Body of pancreas (tissue), 4 donors: ENCODE measurements at regions not wholly inside any gene's neighbourhood (a gene's known extent, or its start where the extent isn't known, plus 50 kb on each side); places are given as distances from the start of the nearest gene placed in this dataset.

Experiments used
- POLR2A ChIP-seq, 3 donors: fragments of 450-650 bp; IDR thresholded peaks; one replicate each; pipeline ENCODE4 v1.6.1; 2016; ENCODE audit warnings: antibody characterized with exemption in 3 of 3, mild to moderate bottlenecking in 2 of 3
- TF ChIP-seq, protein P1 (sequence below), 7 experiments: fragments of 450-650 bp in 4 of 7; fragments of 200-600 bp in 3 of 7; sonication (generic) in 3 of 7; IDR thresholded peaks; one replicate each; pipeline ENCODE4 v1.5.1; 2016 to 2019; ENCODE audit warnings: antibody characterized with exemption in 7 of 7

DNA sequence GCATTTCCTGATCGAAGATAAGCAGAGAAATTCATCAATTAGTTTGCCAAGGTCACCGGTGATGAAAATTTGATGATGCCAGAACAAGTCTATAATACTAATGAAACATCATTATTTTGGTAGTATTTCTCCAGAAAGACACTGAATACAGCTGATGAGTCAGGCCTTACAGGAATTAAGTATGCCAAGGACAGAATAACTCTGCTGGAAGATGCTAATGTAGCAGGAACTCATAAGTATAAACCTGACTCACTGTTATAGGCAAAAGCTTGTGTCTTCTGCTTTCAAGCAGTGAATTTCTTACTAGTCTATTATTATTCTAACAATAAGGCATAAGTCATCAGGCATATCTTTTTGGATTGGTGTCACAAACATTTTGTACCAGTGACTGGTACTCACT, 1825.1 kb upstream of the IGFBP7 start:
- no peak for TF ChIP-seq POLR2A (IDR thresholded peaks at IDR 0.05)
- TF ChIP-seq, protein P1, sequence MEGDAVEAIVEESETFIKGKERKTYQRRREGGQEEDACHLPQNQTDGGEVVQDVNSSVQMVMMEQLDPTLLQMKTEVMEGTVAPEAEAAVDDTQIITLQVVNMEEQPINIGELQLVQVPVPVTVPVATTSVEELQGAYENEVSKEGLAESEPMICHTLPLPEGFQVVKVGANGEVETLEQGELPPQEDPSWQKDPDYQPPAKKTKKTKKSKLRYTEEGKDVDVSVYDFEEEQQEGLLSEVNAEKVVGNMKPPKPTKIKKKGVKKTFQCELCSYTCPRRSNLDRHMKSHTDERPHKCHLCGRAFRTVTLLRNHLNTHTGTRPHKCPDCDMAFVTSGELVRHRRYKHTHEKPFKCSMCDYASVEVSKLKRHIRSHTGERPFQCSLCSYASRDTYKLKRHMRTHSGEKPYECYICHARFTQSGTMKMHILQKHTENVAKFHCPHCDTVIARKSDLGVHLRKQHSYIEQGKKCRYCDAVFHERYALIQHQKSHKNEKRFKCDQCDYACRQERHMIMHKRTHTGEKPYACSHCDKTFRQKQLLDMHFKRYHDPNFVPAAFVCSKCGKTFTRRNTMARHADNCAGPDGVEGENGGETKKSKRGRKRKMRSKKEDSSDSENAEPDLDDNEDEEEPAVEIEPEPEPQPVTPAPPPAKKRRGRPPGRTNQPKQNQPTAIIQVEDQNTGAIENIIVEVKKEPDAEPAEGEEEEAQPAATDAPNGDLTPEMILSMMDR (IDR thresholded peaks at IDR 0.05): no peak
